Liver (tissue), 8 donors: ENCODE measurements at regions not wholly inside any gene's neighbourhood (a gene's known extent, or its start where the extent isn't known, plus 50 kb on each side); places are given as distances from the start of the nearest gene placed in this dataset. TPM values are rescaled to one million over a fixed set of nuclear protein-coding genes. Genes with fewer than 3 reads are reported as not detected.

ENCODE experiments used
- DNase-seq: peaks from one replicate; pipeline ENCODE4 v3.0.0-alpha.2; 2017; ENCODE audit warnings: low spot score
- H3K27ac ChIP-seq, 2 donors: one replicate each; pipeline ENCODE4 v1.7.0; 2013; ENCODE audit warnings: inconsistent platforms in 2 of 2, low read length in 2 of 2, control low read depth in 1 of 2, low read depth in 1 of 2, mild to moderate bottlenecking in 1 of 2
- H3K27me3 ChIP-seq, 4 donors: one replicate each; pipeline versions ENCODE4 v1.6.1 to v1.7.0; 2013; ENCODE audit warnings: low read length in 3 of 4, inconsistent platforms in 1 of 4, mild to moderate bottlenecking in 1 of 4, moderate library complexity in 1 of 4; ENCODE audit not compliant: control insufficient read depth in 4 of 4, insufficient read depth in 4 of 4
- H3K36me3 ChIP-seq, 4 donors: one replicate each; pipeline versions ENCODE4 v1.6.1 to v1.7.0; 2013; ENCODE audit warnings: low read length in 3 of 4, mild to moderate bottlenecking in 3 of 4, low read depth in 1 of 4, moderate library complexity in 1 of 4; ENCODE audit not compliant: control insufficient read depth in 4 of 4, insufficient read depth in 3 of 4
- H3K4me1 ChIP-seq, 4 donors: one replicate each; pipeline versions ENCODE4 v1.6.1 to v1.7.0; 2013; ENCODE audit warnings: low read length in 3 of 4, mild to moderate bottlenecking in 3 of 4, moderate library complexity in 1 of 4; ENCODE audit not compliant: control insufficient read depth in 4 of 4, insufficient read depth in 4 of 4
- H3K4me3 ChIP-seq, 3 donors: one replicate each; pipeline versions ENCODE4 v1.6.1 to v1.7.0; 2013; ENCODE audit warnings: low read length in 3 of 3, control low read depth in 1 of 3, low read depth in 1 of 3, mild to moderate bottlenecking in 1 of 3
- H3K9ac ChIP-seq, 2 donors: one replicate each; pipeline ENCODE4 v1.7.0; 2013; ENCODE audit warnings: low read length in 2 of 2, mild to moderate bottlenecking in 2 of 2, moderate library complexity in 2 of 2, control low read depth in 1 of 2, low read depth in 1 of 2
- H3K9me3 ChIP-seq, 4 donors: one replicate each; pipeline versions ENCODE4 v1.6.1 to v1.7.0; 2013; ENCODE audit warnings: low read length in 3 of 4; ENCODE audit not compliant: control insufficient read depth in 4 of 4
- ATF3 ChIP-seq: IDR thresholded peaks from 2 replicates; pipeline ENCODE4 v1.6.1; 2016; ENCODE audit warnings: antibody characterized with exemption
- EGR1 ChIP-seq, 2 donors: IDR thresholded peaks; 2 replicates each; pipeline ENCODE4 v1.6.1; 2016 to 2018; ENCODE audit warnings: antibody characterized with exemption in 2 of 2, low read depth in 2 of 2
- FOXA1 ChIP-seq: IDR thresholded peaks from 2 replicates; pipeline ENCODE4 v1.6.1; 2016; ENCODE audit warnings: antibody characterized with exemption
- FOXA2 ChIP-seq: IDR thresholded peaks from 2 replicates; pipeline ENCODE4 v1.6.1; 2016; ENCODE audit warnings: antibody characterized with exemption
- HNF4A ChIP-seq, 2 donors: conservative IDR thresholded peaks; 2 replicates each; pipeline ENCODE4 v1.6.1; 2016; ENCODE audit warnings: antibody characterized with exemption in 2 of 2, mild to moderate bottlenecking in 2 of 2
- HNF4G ChIP-seq: IDR thresholded peaks from 2 replicates; pipeline ENCODE4 v1.6.1; 2016; ENCODE audit warnings: antibody characterized with exemption
- JUND ChIP-seq, 2 donors: IDR thresholded peaks; 2 replicates each; pipeline ENCODE4 v1.6.1; 2016; ENCODE audit warnings: antibody characterized with exemption in 2 of 2
- MAX ChIP-seq: IDR thresholded peaks from 2 replicates; pipeline ENCODE4 v1.6.1; 2016; ENCODE audit warnings: antibody characterized with exemption
- NR2F2 ChIP-seq: IDR thresholded peaks from 2 replicates; pipeline ENCODE4 v1.6.1; 2016; ENCODE audit warnings: antibody characterized with exemption
- REST ChIP-seq: IDR thresholded peaks from 2 replicates; pipeline ENCODE4 v1.6.1; 2016; ENCODE audit warnings: antibody characterized with exemption, mild to moderate bottlenecking
- RXRA ChIP-seq, 2 donors: IDR thresholded peaks; 2 replicates each; pipeline ENCODE4 v1.6.1; 2017 to 2018; ENCODE audit warnings: antibody characterized with exemption in 2 of 2, mild to moderate bottlenecking in 1 of 2
- SP1 ChIP-seq: IDR thresholded peaks from 2 replicates; pipeline ENCODE4 v1.6.1; 2018; ENCODE audit warnings: antibody characterized with exemption, mild to moderate bottlenecking
- YY1 ChIP-seq: IDR thresholded peaks from 2 replicates; pipeline ENCODE4 v1.6.1; 2016; ENCODE audit warnings: antibody characterized with exemption, mild to moderate bottlenecking
- whole genome bisulfite sequencing: extraction: QIAGEN DNeasy Blood & Tissue Kit; methylation state at CpG from one replicate; pipeline ENCODE4 v1.1.7; 2013; 5-methylcytosine and 5-hydroxymethylcytosine counted together
- small RNA-seq: library from RNA; depleted of rRNA; stranded (forward); fragments of <200 nt; gene quantifications from one replicate; pipeline ENCODE3, GENCODE V24; 2014
- donor health status: healthy.
- donor health status: healthy.
- donor health status: healthy.
- donor health status: healthy.

GRCh38 chr10:123613346-123613850 is 52.8 kb upstream of the GPR26 start (continued):
- TF ChIP-seq ATF3 (no peak), MAX (no peak), YY1 (no peak), NR2F2 (no peak), HNF4G (no peak), SP1 (no peak), JUND (IDR thresholded peaks at IDR 0.05) (no peak), EGR1 (IDR thresholded peaks at IDR 0.05; ENCODE audit: low read depth in 2 of 2) (no peak), FOXA2 (no peak), HNF4A (conservative IDR thresholded peaks at IDR 0.05) (no peak), RXRA (IDR thresholded peaks at IDR 0.05) (no peak), FOXA1 (no peak)

- TF ChIP-seq NR2F2 (no peak), REST (peak; percentile 100)
- no peak overlapping the region for H3K9ac ChIP-seq
- peaks cover 0 to 5% (median under 1%) of the 10 kb centered on the region in 4 donors for H3K27me3 ChIP-seq
- no peak overlapping the region for H3K27ac ChIP-seq
- H3K36me3 ChIP-seq = no peaks in the 10 kb centered on the region
- H3K4me3 ChIP-seq = no peak overlapping the region
- peak; percentile 73 for DNase-seq
- H3K4me1 ChIP-seq = no peaks in the 10 kb centered on the region
- WGBS = 20% methylated on average over 12 of the region's 12 CpGs
- H3K9me3 ChIP-seq = no peaks in the 10 kb centered on the region
Observed at GRCh38 chr10:123614888-123615287, 51.3 kb upstream of the GPR26 start.

Small RNAs in the stretch of these regions (small RNA-seq; reads per million reads assigned to genes)
- not detected for gene AL160290.3
